ENCODE measurements at regions not wholly inside any gene's neighbourhood (a gene's known extent, or its start where the extent isn't known, plus 50 kb on each side); places are given as distances from the start of the nearest gene placed in this dataset.
"Not testable (repeated sequence)": the region's sequence is repeated elsewhere in the genome, so short reads cannot be mapped to it uniquely, and the experiment has no call there.

- H3K36me3 ChIP-seq (ENCODE audit: control insufficient read depth, insufficient read depth, low read length); H3K4me1 ChIP-seq (ENCODE audit: control insufficient read depth, insufficient read depth, low read length, poor library complexity, severe bottlenecking); H3K4me3 ChIP-seq (ENCODE audit: extremely low read depth, insufficient read depth, low read length, poor library complexity, severe bottlenecking); H3K27ac ChIP-seq (ENCODE audit: low read depth, low read length, severe bottlenecking); H3K9me3 ChIP-seq (ENCODE audit: control insufficient read depth, low read length): not testable (repeated sequence)
- WGBS, 2 experiments (ENCODE audit: insufficient coverage in 2 of 2), result no CpG with 5 or more reads among the region's 3 CpGs
Measured at GRCh38 chr3:75914741-75915140, 129.4 kb upstream of the ZNF717 start.

GRCh38 chr3:75938921-75939320 is 153.6 kb upstream of the ZNF717 start:
- Histone ChIP-seq H3K27ac (ENCODE audit: low read depth, low read length, severe bottlenecking) (no peak overlapping the region), H3K9me3 (ENCODE audit: control insufficient read depth, low read length) (no peaks in the 10 kb centered on the region), H3K4me3 (ENCODE audit: extremely low read depth, insufficient read depth, low read length, poor library complexity, severe bottlenecking) (no peak overlapping the region), H3K4me1 (ENCODE audit: control insufficient read depth, insufficient read depth, low read length, poor library complexity, severe bottlenecking) (no peaks in the 10 kb centered on the region), H3K36me3 (ENCODE audit: control insufficient read depth, insufficient read depth, low read length) (no peaks in the 10 kb centered on the region)
- WGBS, 2 experiments (ENCODE audit: insufficient coverage in 2 of 2), result 100% methylated on average over 3 of the region's 4 CpGs; no CpG with 5 or more reads in 1 of the 2 experiments

GRCh38 chr3:75951941-75952340 is 166.6 kb upstream of the ZNF717 start:
- H3K9me3 ChIP-seq (ENCODE audit: control insufficient read depth, low read length), result no peaks in the 10 kb centered on the region

GRCh38 chr3:75960031-75960430 is 174.7 kb upstream of the ZNF717 start:
- H3K27ac ChIP-seq (ENCODE audit: low read depth, low read length, severe bottlenecking); H3K4me1 ChIP-seq (ENCODE audit: control insufficient read depth, insufficient read depth, low read length, poor library complexity, severe bottlenecking); H3K36me3 ChIP-seq (ENCODE audit: control insufficient read depth, insufficient read depth, low read length); H3K9me3 ChIP-seq (ENCODE audit: control insufficient read depth, low read length); H3K4me3 ChIP-seq (ENCODE audit: extremely low read depth, insufficient read depth, low read length, poor library complexity, severe bottlenecking): not testable (repeated sequence)
- WGBS, 2 experiments (ENCODE audit: insufficient coverage in 2 of 2), result 83 to 100% methylated on average over 1 of the region's 2 CpGs

More at GRCh38 chr3:75951941-75952340, 166.6 kb upstream of the ZNF717 start:
- no peak overlapping the region for H3K4me3 ChIP-seq (ENCODE audit: extremely low read depth, insufficient read depth, low read length, poor library complexity, severe bottlenecking)
- peaks cover 4% of the 10 kb centered on the region for H3K4me1 ChIP-seq (ENCODE audit: control insufficient read depth, insufficient read depth, low read length, poor library complexity, severe bottlenecking)
- no peaks in the 10 kb centered on the region for H3K36me3 ChIP-seq (ENCODE audit: control insufficient read depth, insufficient read depth, low read length)
- H3K27ac ChIP-seq (ENCODE audit: low read depth, low read length, severe bottlenecking), result no peak overlapping the region

DNA sequence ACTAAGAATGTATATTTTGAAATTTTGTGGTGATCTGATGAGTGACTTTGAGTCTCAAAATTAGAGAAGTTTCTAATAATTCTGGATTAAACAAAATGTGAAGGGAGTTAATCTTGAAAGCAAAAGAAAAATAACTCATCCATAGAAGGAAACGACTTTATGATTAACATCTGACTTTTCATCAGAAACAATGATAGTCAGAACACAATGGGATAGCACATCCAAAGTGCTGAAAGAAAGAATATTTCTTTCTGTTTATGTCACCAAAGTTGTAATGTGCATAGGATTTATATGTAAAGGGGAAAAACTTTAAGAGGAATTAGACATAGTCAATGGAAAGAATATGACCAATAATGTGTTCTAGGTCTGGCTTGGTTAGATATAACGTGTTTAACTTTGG is 176.7 kb upstream of the ZNF717 start:
- not testable (repeated sequence) for H3K4me3 ChIP-seq (ENCODE audit: extremely low read depth, insufficient read depth, low read length, poor library complexity, severe bottlenecking); H3K9me3 ChIP-seq (ENCODE audit: control insufficient read depth, low read length); H3K4me1 ChIP-seq (ENCODE audit: control insufficient read depth, insufficient read depth, low read length, poor library complexity, severe bottlenecking); H3K36me3 ChIP-seq (ENCODE audit: control insufficient read depth, insufficient read depth, low read length); H3K27ac ChIP-seq (ENCODE audit: low read depth, low read length, severe bottlenecking)
- 100% methylated on average over 1 of the region's 2 CpGs; no CpG with 5 or more reads in 1 of the 2 experiments for WGBS, 2 experiments (ENCODE audit: insufficient coverage in 2 of 2)

GRCh38 chr3:75967071-75967470 is 181.7 kb upstream of the ZNF717 start:
- Histone ChIP-seq H3K36me3 (ENCODE audit: control insufficient read depth, insufficient read depth, low read length) (no peaks in the 10 kb centered on the region), H3K9me3 (ENCODE audit: control insufficient read depth, low read length) (no peaks in the 10 kb centered on the region), H3K4me3 (ENCODE audit: extremely low read depth, insufficient read depth, low read length, poor library complexity, severe bottlenecking) (no peak overlapping the region), H3K27ac (ENCODE audit: low read depth, low read length, severe bottlenecking) (no peak overlapping the region), H3K4me1 (ENCODE audit: control insufficient read depth, insufficient read depth, low read length, poor library complexity, severe bottlenecking) (no peaks in the 10 kb centered on the region)

DNA sequence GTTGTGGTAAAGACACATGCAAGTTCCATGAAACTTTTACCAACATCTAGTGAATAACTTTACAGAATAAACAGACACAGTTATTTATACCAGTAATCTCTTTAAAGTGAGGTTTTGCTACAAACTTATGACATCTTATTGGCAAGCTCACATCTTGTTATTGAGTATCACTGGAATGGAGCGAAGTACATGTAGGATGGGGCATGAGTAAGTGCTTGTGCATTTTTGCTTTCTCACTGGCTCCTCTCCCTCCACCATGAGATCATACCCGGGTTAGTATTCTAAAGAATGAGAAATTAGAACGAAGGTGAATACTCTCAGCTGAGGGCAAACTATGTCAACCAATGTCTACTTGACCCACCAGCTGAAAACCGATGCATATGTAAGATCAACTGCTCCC is 193.3 kb upstream of the ZNF717 start:
- no peaks in the 10 kb centered on the region for H3K36me3 ChIP-seq (ENCODE audit: control insufficient read depth, insufficient read depth, low read length)
- H3K4me3 ChIP-seq (ENCODE audit: extremely low read depth, insufficient read depth, low read length, poor library complexity, severe bottlenecking), result no peak overlapping the region
- no peaks in the 10 kb centered on the region for H3K9me3 ChIP-seq (ENCODE audit: control insufficient read depth, low read length)
- 100% methylated on average over 1 of the region's 4 CpGs; no CpG with 5 or more reads in 1 of the 2 experiments for WGBS, 2 experiments (ENCODE audit: insufficient coverage in 2 of 2)
- no peaks in the 10 kb centered on the region for H3K4me1 ChIP-seq (ENCODE audit: control insufficient read depth, insufficient read depth, low read length, poor library complexity, severe bottlenecking)
- no peak overlapping the region for H3K27ac ChIP-seq (ENCODE audit: low read depth, low read length, severe bottlenecking)

- Histone ChIP-seq H3K4me1 (ENCODE audit: control insufficient read depth, insufficient read depth, low read length, poor library complexity, severe bottlenecking) (no peaks in the 10 kb centered on the region), H3K4me3 (ENCODE audit: extremely low read depth, insufficient read depth, low read length, poor library complexity, severe bottlenecking) (no peak overlapping the region), H3K27ac (ENCODE audit: low read depth, low read length, severe bottlenecking) (no peak overlapping the region), H3K36me3 (ENCODE audit: control insufficient read depth, insufficient read depth, low read length) (no peaks in the 10 kb centered on the region), H3K9me3 (ENCODE audit: control insufficient read depth, low read length) (no peaks in the 10 kb centered on the region)
- WGBS, 2 experiments (ENCODE audit: insufficient coverage in 2 of 2), result no CpG with 5 or more reads among the region's 1 CpG
Measured at GRCh38 chr3:75981401-75981800, 196.1 kb upstream of the ZNF717 start.

DNA sequence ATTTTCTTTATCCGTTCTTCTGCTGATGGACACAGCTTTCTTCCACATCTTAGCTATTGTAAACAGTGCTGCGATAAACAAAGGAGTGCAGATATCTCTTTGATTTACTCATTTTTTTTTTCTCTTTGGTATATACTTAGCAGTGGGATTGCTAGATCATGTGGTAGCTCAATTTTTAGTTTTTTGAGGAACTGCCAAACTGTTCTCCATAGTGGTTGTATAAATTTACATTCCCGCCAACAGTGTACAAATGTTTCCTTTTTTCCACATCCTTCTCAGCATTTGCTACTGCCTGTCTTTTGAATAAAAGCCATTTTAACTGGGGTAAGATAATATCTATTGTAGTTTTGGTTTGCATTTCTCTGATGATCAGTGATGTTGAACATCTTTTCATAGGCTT is 196.8 kb upstream of the ZNF717 start:
- H3K36me3 ChIP-seq (ENCODE audit: control insufficient read depth, insufficient read depth, low read length), result no peaks in the 10 kb centered on the region
- H3K4me1 ChIP-seq (ENCODE audit: control insufficient read depth, insufficient read depth, low read length, poor library complexity, severe bottlenecking), result no peaks in the 10 kb centered on the region
- 86 to 100% methylated on average over 1 of the region's 3 CpGs for WGBS, 2 experiments (ENCODE audit: insufficient coverage in 2 of 2)
- no peak overlapping the region for H3K27ac ChIP-seq (ENCODE audit: low read depth, low read length, severe bottlenecking)
- H3K9me3 ChIP-seq (ENCODE audit: control insufficient read depth, low read length), result no peaks in the 10 kb centered on the region
- H3K4me3 ChIP-seq (ENCODE audit: extremely low read depth, insufficient read depth, low read length, poor library complexity, severe bottlenecking), result no peak overlapping the region

DNA sequence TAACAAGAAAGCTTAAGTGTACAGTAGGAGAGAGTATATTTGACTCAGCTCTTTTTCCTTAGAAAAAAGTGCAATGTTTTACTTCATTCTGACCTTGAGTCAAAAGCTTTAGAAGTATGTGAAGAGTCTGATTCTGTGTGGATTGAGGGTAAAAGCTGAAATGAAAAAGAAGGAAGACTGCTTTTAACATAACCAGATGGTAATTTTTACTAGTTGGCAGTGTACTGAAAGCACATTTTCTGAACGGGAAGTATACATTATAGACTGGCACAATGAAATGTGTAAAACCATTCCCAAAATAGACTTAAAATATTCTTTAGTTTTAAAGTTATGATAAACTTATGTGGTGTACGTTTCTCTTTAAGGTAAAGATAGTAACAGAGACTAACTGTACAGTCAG is 197.8 kb upstream of the ZNF717 start:
- 80 to 83% methylated on average over 1 of the region's 2 CpGs for WGBS, 2 experiments (ENCODE audit: insufficient coverage in 2 of 2)
- Histone ChIP-seq H3K27ac (ENCODE audit: low read depth, low read length, severe bottlenecking) (no peak overlapping the region), H3K4me1 (ENCODE audit: control insufficient read depth, insufficient read depth, low read length, poor library complexity, severe bottlenecking) (no peaks in the 10 kb centered on the region), H3K36me3 (ENCODE audit: control insufficient read depth, insufficient read depth, low read length) (no peaks in the 10 kb centered on the region), H3K4me3 (ENCODE audit: extremely low read depth, insufficient read depth, low read length, poor library complexity, severe bottlenecking) (no peak overlapping the region), H3K9me3 (ENCODE audit: control insufficient read depth, low read length) (no peaks in the 10 kb centered on the region)

GRCh38 chr3:75983609-75984290 is 198.4 kb upstream of the ZNF717 start:
- 100% methylated on average over 1 of the region's 3 CpGs; no CpG with 5 or more reads in 1 of the 2 experiments for WGBS, 2 experiments (ENCODE audit: insufficient coverage in 2 of 2)
- H3K27ac ChIP-seq (ENCODE audit: low read depth, low read length, severe bottlenecking), result no peak overlapping the region
- H3K36me3 ChIP-seq (ENCODE audit: control insufficient read depth, insufficient read depth, low read length), result no peaks in the 10 kb centered on the region
- H3K4me3 ChIP-seq (ENCODE audit: extremely low read depth, insufficient read depth, low read length, poor library complexity, severe bottlenecking), result no peak overlapping the region
- H3K9me3 ChIP-seq (ENCODE audit: control insufficient read depth, low read length), result no peaks in the 10 kb centered on the region
- no peaks in the 10 kb centered on the region for H3K4me1 ChIP-seq (ENCODE audit: control insufficient read depth, insufficient read depth, low read length, poor library complexity, severe bottlenecking)

All from mesodermal cell (in vitro differentiated cells).